Kidney glomerular epithelial cell (primary cell): ENCODE measurements at regions not wholly inside any gene's neighbourhood (a gene's known extent, or its start where the extent isn't known, plus 50 kb on each side); places are given as distances from the start of the nearest gene placed in this dataset.
"Not testable (repeated sequence)": the region's sequence is repeated elsewhere in the genome, so short reads cannot be mapped to it uniquely, and the experiment has no call there.

Experiments
- DNase-seq: peaks from one replicate; lab custom pipeline; 2025; lab: John Stamatoyannopoulos, UW

GRCh38 chr6:120496661-120497060 is 837.6 kb downstream of the TBC1D32 start:
- no peak for DNase-seq

GRCh38 chr6:120493505-120493904 is 840.8 kb downstream of the TBC1D32 start:
- no peak for DNase-seq

GRCh38 chr6:120489941-120490340 is 844.3 kb downstream of the TBC1D32 start:
- no peak for DNase-seq

- no peak for DNase-seq
Measured at GRCh38 chr6:120484146-120484545, 850.1 kb downstream of the TBC1D32 start.

- DNase-seq, result no peak
Measured at GRCh38 chr6:120478650-120479049, 855.6 kb downstream of the TBC1D32 start.

- DNase-seq, result no peak
Measured at GRCh38 chr6:120473804-120474203, 860.5 kb downstream of the TBC1D32 start.

GRCh38 chr6:120468486-120468885 is 865.8 kb downstream of the TBC1D32 start:
- no peak for DNase-seq

GRCh38 chr6:120451508-120451907 is 882.8 kb downstream of the TBC1D32 start:
- DNase-seq, result no peak

- no peak for DNase-seq
Measured at GRCh38 chr6:120447605-120448004, 886.7 kb downstream of the TBC1D32 start.

- not testable (repeated sequence) for DNase-seq
Measured at GRCh38 chr6:120432840-120433239, 901.4 kb downstream of the TBC1D32 start.

- no peak for DNase-seq
Measured at GRCh38 chr6:120431841-120432240, 902.4 kb downstream of the TBC1D32 start.

- no peak for DNase-seq
Measured at GRCh38 chr6:120411394-120411793, 922.9 kb downstream of the TBC1D32 start.

- DNase-seq, result no peak
Measured at GRCh38 chr6:120410586-120410985, 923.7 kb downstream of the TBC1D32 start.

- no peak for DNase-seq
Measured at GRCh38 chr6:120407696-120408095, 926.6 kb downstream of the TBC1D32 start.

GRCh38 chr6:120405947-120406346 is 928.3 kb downstream of the TBC1D32 start:
- no peak for DNase-seq

GRCh38 chr6:120395784-120396183 is 938.5 kb downstream of the TBC1D32 start:
- DNase-seq, result no peak

GRCh38 chr6:120395330-120395729 is 939.0 kb downstream of the TBC1D32 start:
- no peak for DNase-seq

- DNase-seq, result no peak
Measured at GRCh38 chr6:120392941-120393340, 941.3 kb downstream of the TBC1D32 start.

GRCh38 chr6:120384671-120385070 is 949.6 kb downstream of the TBC1D32 start:
- no peak for DNase-seq

GRCh38 chr6:120383681-120384080 is 950.6 kb downstream of the TBC1D32 start:
- DNase-seq, result no peak

GRCh38 chr6:120378582-120379220 is 955.6 kb downstream of the TBC1D32 start:
- DNase-seq, result peak; percentile 25

- DNase-seq, result no peak
Measured at GRCh38 chr6:120373185-120373584, 961.1 kb downstream of the TBC1D32 start.

- no peak for DNase-seq
Measured at GRCh38 chr6:120363429-120363828, 970.9 kb downstream of the TBC1D32 start.

GRCh38 chr6:120358535-120358934 is 975.7 kb downstream of the TBC1D32 start:
- not testable (repeated sequence) for DNase-seq
